ENCODE measurements at regions not wholly inside any gene's neighbourhood (a gene's known extent, or its start where the extent isn't known, plus 50 kb on each side); places are given as distances from the start of the nearest gene placed in this dataset.

- TF ChIP-seq GATA2 (IDR thresholded peaks at IDR 0.05; ENCODE audit: low read depth, low read length) (no peak), GATA3 (IDR thresholded peaks at IDR 0.05; ENCODE audit: low read depth, low read length) (no peak)
Observed at GRCh38 chr12:115206801-115207200, 522.8 kb upstream of the TBX3 start.
